ENCODE measurements at regions not wholly inside any gene's neighbourhood (a gene's known extent, or its start where the extent isn't known, plus 50 kb on each side); places are given as distances from the start of the nearest gene placed in this dataset.

GRCh38 chr5:14038341-14038959 lies 94.0 kb upstream of the DNAH5 start (continued):
- TF ChIP-seq KIAA2018 (CRISPR knock-in tag; IDR thresholded peaks at IDR 0.05; ENCODE audit: borderline replicate concordance) (no peak), NFE2L2 (IDR thresholded peaks at IDR 0.05; ENCODE audit: low read length) (peak; percentile 4; the same call in 1 of the 2 replicates), MATR3 (CRISPR knock-in tag; IDR thresholded peaks at IDR 0.05) (no peak), ZNF335 (CRISPR knock-in tag; IDR thresholded peaks at IDR 0.05) (no peak), TCF12 (IDR thresholded peaks at IDR 0.05) (no peak), TCF12 (CRISPR knock-in tag; IDR thresholded peaks at IDR 0.05) (no peak), ATF3 (CRISPR knock-in tag; IDR thresholded peaks at IDR 0.05) (0 out of 2 replicates have a peak, but pooled peaks have one; percentile 47), CC2D1A (CRISPR knock-in tag; IDR thresholded peaks at IDR 0.05) (no peak), ATF7-NPFF (CRISPR knock-in tag; IDR thresholded peaks at IDR 0.05; ENCODE audit: low read depth) (no peak), FUBP1 (CRISPR knock-in tag; IDR thresholded peaks at IDR 0.05; ENCODE audit: borderline replicate concordance) (no peak), RARA (CRISPR knock-in tag; IDR thresholded peaks at IDR 0.05) (peak; percentile 73), THAP7 (CRISPR knock-in tag; IDR thresholded peaks at IDR 0.05) (no peak), MIER2 (CRISPR knock-in tag; IDR thresholded peaks at IDR 0.05) (no peak), GABPA (IDR thresholded peaks at IDR 0.05; ENCODE audit: low read depth, low read length) (no peak), GABPA (CRISPR knock-in tag; IDR thresholded peaks at IDR 0.05; ENCODE audit: low read depth) (no peak), EEA1 (CRISPR knock-in tag; IDR thresholded peaks at IDR 0.05; ENCODE audit: borderline replicate concordance) (no peak), MAF1 (CRISPR knock-in tag; IDR thresholded peaks at IDR 0.05; ENCODE audit: borderline replicate concordance) (no peak), SYNCRIP (IDR thresholded peaks at IDR 0.05; ENCODE audit: insufficient read depth, low read depth, low read length) (no peak), FOXC1 (CRISPR knock-in tag; IDR thresholded peaks at IDR 0.05; ENCODE audit: borderline replicate concordance) (no peak), ZNF788 (CRISPR knock-in tag; IDR thresholded peaks at IDR 0.05; ENCODE audit: borderline replicate concordance) (no peak), ZNF772 (CRISPR knock-in tag; IDR thresholded peaks at IDR 0.05) (no peak)

All from HepG2 (cell line).